C4-2B (cell line): ENCODE measurements at regions not wholly inside any gene's neighbourhood (a gene's known extent, or its start where the extent isn't known, plus 50 kb on each side); places are given as distances from the start of the nearest gene placed in this dataset.

Source experiments
- H3K27ac ChIP-seq: fragments of 450-650 bp; 2 replicates; pipeline ENCODE4 v1.5.1; 2017
- ZFX ChIP-seq: fragments of 450-650 bp; IDR thresholded peaks from 2 replicates; pipeline ENCODE4 v1.6.1; 2017
- TF ChIP-seq, protein P1 (sequence below): fragments of 450-650 bp; conservative IDR thresholded peaks from 2 replicates; pipeline ENCODE4 v1.5.1; 2017; ENCODE audit warnings: mild to moderate bottlenecking

DNA sequence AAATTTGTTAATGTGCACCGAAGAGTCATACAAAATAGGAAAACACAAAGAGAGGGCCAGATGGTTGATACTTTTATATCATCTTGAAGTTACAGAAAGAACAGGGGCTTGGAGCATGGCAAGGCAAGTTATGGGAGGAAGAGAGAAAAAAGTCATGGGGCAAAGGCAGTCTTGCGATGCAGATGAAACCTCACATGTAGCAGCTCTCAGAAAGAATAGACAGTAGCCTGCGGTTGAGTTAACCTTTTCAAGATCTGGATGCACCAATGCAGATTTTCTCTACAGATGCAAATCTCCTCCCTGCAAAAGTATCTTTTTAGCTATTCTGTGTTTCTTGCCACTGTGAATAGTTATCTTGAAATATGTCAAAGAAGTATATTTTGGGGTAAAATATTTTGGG lies 243.9 kb downstream of the TMEM167A start:
- TF ChIP-seq, protein P1, sequence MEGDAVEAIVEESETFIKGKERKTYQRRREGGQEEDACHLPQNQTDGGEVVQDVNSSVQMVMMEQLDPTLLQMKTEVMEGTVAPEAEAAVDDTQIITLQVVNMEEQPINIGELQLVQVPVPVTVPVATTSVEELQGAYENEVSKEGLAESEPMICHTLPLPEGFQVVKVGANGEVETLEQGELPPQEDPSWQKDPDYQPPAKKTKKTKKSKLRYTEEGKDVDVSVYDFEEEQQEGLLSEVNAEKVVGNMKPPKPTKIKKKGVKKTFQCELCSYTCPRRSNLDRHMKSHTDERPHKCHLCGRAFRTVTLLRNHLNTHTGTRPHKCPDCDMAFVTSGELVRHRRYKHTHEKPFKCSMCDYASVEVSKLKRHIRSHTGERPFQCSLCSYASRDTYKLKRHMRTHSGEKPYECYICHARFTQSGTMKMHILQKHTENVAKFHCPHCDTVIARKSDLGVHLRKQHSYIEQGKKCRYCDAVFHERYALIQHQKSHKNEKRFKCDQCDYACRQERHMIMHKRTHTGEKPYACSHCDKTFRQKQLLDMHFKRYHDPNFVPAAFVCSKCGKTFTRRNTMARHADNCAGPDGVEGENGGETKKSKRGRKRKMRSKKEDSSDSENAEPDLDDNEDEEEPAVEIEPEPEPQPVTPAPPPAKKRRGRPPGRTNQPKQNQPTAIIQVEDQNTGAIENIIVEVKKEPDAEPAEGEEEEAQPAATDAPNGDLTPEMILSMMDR: no peak
- no peak for TF ChIP-seq ZFX
- H3K27ac ChIP-seq: no peak overlapping the region

DNA sequence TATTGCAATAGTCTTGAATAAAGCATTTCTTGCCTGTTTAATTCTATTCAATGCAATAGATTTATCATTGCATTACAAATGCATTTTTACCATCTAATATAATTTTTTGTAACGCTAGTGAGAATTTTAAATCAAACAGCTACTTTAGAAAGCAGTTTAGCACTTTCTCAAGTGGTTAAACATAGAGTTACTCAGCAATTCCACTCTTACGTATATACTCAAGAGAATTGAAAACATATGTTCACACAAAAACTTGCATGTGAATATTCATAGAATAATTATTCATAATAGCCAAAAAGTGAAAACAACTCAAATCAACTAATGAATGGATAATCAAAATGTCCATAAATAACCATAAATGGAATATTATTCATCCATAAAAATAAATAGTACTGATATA lies 244.7 kb downstream of the TMEM167A start:
- no peak overlapping the region for H3K27ac ChIP-seq

DNA sequence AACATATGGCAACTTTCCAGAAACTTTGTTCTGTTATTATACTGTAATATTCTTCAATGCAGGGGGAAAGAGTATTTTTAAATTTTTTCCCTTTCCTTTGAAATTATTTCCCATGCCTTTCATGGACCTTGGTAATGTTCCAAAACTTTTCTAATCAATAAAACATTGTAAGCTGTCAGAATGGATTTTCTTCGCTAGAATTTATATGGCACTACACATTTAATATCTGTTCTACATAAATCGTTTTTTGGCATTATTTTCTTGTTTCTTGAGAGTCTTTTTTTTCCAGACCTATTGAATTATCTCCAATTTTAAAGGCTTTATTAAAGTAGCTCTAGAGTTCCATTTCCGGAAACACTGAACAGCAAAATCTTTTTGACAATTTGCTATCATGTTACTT lies 249.0 kb downstream of the TMEM167A start:
- H3K27ac ChIP-seq: no peak overlapping the region
- TF ChIP-seq, protein P1: no peak
- TF ChIP-seq ZFX: no peak

More for the DNA sequence above, 244.7 kb downstream of the TMEM167A start:
- TF ChIP-seq, protein P1: no peak
- TF ChIP-seq ZFX: no peak

DNA sequence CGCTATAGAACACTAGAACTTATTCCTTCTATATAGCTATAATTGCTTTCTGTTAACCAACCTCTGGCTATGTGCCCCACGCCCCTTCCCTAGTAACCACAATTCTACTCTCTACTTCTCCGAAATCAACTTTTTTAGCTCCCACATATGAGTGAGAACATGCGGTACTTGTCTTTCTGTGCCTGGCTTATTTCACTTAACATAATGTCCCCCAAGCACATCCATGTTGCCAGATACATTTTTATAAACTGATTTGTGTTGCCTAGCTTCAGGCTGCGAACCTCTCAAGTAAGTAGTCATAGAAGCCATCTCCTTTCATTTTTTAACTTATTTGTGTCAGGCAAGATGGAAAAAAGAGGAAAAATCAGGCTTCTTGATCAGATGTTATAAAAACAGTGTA lies 249.5 kb downstream of the TMEM167A start:
- no peak overlapping the region for H3K27ac ChIP-seq
- TF ChIP-seq ZFX: no peak
- TF ChIP-seq, protein P1: no peak

DNA sequence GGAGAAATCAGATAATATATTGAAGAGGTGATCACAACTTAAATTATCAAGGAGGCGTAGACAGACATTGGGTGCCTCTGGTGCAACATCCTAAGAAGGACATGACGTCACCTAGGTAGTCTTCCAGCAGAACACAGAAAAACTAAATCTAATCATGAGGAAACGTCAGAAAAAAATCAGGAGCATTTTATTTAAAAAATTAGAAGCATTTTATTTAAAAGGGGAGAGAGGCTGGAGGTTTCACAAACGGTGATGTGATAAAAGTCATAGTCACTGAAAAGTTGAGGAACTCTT lies 254.6 kb downstream of the TMEM167A start:
- TF ChIP-seq ZFX: no peak
- no peak overlapping the region for H3K27ac ChIP-seq

DNA sequence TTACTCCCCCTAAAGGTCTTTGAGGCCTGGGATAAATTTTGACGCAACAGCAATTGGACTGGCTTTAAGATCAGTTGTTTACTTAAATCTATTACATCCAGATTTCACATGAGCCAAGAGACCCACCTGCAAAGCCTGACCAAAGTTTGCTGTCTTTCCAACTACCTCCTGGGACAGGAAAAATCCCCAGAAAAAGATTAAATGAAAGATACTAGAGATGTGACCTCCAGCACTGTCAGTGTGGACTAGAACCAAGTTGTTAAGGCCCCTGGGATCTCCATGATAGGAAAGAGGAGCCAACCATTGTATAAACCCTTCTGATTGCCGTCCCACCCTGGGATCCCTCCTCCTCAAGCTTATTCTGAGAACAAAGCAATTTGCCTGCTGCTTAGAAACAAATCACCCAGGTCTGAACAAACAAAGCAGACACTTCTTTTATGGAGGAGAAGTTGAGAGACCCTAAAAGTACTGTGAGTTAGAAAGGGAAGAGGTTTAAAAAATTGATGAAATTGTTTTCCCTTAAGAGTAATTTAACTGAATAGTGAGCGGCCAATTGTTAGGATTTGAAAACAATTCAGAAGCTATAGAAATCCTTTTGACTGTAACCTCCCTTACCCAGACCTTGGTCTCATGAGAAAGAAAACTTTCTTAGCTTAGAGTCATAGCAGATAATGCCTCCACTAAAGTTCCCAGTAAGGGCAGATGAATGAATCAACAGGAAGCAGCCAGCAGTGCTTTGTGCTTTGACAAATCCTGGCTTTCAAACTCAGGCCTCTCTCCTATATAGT lies 255.2 kb downstream of the TMEM167A start:
- no peak overlapping the region for H3K27ac ChIP-seq
- TF ChIP-seq, protein P1: no peak
- no peak for TF ChIP-seq ZFX

DNA sequence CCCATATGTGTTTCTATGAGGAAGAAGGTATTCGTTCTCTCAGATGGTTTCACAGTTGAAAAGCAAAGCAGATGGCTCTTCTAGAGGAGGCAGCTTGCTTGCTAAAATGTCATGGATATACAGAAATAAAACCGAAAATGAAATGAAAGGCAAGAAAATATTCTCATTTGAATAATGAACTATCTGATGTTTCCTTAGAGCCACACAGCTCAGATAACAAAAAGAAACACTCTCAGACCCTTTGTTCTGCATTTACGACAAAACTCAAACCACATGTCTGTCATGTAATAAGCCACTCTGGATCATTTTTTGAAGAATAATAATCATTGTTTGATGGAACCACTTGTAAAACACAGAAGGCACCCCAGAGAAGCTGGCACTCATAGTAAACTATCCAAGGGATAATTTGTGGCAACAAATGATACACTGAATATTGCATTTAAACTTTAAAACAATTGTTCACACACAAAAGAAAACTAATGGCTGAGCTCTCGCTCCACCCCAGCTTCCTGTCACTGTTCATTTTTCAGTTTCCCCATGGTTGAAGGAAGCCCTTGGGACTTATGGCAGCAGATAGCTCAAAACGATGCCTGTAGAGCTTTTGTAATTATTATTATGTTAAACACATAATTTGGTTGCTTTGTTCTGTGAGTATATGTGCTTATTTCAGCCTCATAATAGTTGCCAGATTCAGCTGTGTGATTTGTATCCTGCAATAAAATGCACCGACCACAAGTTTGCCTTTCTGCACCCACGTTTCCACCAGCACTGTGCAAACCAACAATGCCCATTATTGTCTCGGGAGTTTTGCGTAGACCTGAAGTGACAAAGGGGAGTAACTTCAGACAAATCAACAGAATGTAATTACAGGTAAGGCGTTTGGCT lies 256.0 kb downstream of the TMEM167A start:
- H3K27ac ChIP-seq: no peak overlapping the region
- TF ChIP-seq, protein P1: no peak
- no peak for TF ChIP-seq ZFX
